NCI-H2196 (cell line): ENCODE measurements at regions not wholly inside any gene's neighbourhood (a gene's known extent, or its start where the extent isn't known, plus 50 kb on each side); places are given as distances from the start of the nearest gene placed in this dataset.
"Not testable (repeated sequence)": the region's sequence is repeated elsewhere in the genome, so short reads cannot be mapped to it uniquely, and the experiment has no call there.

Source experiments
- DNase-seq: peaks from one replicate; lab custom pipeline; 2025; ENCODE audit not compliant: unreplicated experiment; lab: John Stamatoyannopoulos, UW

DNA sequence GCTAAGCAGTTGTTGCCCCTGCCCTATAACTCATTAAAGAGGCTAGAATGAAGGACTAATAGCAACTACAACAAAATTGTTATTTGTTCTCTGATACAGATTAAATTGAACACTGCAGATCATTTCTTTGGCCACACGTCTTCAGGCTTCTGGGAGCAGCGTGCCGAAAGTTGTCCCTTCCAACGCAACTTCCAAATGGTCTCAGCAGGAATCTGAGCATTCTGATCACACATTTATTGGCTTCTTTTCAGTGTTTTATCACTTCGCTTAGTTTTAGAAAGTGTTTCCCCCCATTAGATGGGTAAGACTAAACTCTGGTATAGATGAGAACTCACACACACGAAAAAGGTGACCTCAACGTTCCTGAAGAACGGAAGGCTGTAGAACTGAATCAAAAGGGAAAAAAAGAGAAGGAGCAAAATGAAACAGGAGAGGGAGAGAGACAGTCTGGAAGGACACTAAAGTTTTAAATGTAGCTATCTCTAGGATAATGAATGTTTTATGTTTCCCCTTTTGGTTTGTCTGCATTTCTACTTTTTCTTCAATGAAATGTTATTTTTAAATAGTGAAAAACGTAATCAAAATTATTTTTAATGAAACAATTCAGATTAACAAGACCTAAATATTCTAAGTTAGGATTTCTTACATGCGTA is 336.5 kb downstream of the RRAGC start:
- DNase-seq, result no peak

- DNase-seq, result no peak
Observed at GRCh38 chr1:38516560-38516959, 343.0 kb downstream of the RRAGC start.

- no peak for DNase-seq
Observed at GRCh38 chr1:38512789-38513188, 346.8 kb downstream of the RRAGC start.

- no peak for DNase-seq
Observed at GRCh38 chr1:38512024-38512767, 347.4 kb downstream of the RRAGC start.

DNA sequence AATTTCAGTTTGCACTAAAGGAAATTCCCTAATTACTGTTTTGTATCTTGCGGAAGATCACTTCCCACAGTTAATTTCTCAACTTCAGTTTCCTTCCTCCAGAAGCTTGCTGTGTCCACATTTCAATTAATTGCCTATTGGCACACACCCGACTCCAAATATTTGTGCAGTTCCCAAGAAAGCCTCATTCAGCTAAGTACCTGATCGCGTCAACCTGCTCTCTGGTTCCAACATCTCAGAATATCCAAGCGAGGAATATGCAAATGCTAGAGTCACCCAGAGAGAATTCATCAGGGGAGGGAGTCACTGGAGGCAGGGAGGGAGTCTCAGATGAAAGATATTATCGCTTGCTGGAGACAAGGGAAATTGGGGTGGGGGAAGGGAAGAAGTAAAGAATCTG is 351.3 kb downstream of the RRAGC start:
- no peak for DNase-seq

DNA sequence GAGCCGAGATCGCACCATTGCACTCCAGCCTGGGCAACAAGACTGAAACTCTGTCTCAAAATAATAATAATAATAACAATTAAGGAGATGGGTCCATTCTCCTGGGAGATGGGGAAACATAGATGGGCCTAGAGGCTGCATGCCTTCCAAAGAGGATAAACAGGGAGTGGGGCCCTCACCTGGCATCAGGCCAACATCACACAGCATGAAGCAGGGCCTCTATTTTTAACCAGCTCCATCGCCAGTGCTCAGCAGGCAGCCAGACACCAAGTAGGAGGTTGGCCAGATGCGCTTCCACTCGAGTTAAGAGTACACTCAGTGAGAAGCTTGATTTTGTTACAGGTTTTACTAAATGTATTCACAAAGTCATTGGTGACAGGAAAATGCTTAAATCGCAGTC is 352.0 kb downstream of the RRAGC start:
- DNase-seq, result no peak

DNA sequence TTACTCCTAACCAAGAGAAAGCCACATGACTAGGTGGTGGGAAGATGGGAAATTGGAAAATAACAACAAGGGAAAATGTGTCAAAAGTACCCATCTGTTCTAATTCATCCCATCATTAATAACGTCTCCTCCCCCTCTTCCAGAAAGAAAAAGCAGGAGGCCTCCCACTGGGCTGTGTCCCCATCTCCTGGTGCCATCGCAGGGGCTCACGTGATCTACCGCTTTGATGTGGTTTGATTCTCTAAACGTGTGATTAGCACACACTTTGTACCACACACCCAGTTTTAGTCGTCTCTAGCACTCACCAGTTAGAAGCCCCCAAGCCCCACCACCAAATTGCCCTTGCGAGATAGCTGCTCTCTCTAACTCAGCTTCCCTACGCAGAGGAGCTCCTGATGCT is 353.6 kb downstream of the RRAGC start:
- no peak for DNase-seq

- DNase-seq, result no peak
Observed at GRCh38 chr1:38502758-38503157, 356.8 kb downstream of the RRAGC start.

DNA sequence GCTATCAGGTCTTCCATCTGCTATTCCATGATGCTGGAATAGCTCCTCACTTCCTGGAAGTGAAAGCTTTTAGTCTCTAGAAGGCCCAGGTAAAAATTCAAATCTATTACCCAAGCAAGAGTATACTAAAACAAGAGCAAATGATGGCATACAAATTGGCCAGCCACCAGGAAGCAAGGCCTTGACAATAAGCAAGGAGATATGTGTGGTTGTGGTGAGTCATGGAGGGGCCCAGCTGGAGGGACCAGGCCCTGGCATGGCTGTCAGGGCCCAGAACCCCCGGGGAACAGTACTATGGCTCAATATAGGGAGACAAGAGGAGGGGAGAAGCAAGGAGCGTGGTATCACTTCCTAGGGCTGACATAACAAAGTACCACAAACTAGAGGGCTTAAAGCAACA is 358.7 kb downstream of the RRAGC start:
- DNase-seq, result no peak

DNA sequence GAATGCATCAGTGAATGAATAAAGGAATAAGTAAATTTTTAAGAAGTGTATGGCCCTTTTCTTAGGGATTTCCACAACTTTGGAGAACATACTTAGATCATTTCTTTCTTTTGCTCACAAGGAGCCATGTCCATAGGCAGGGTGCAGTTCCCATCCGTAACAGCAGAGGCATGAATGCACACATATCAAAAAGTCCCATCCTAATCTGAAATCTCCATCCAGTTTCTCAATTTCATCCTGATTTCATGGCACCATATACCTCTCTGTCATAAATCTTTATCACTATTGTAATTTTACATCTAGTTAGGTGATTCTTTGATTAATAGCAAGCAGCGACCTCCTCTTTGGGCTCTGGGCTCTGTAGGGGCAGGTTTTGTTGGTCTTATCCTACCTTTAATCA is 359.2 kb downstream of the RRAGC start:
- no peak for DNase-seq

DNA sequence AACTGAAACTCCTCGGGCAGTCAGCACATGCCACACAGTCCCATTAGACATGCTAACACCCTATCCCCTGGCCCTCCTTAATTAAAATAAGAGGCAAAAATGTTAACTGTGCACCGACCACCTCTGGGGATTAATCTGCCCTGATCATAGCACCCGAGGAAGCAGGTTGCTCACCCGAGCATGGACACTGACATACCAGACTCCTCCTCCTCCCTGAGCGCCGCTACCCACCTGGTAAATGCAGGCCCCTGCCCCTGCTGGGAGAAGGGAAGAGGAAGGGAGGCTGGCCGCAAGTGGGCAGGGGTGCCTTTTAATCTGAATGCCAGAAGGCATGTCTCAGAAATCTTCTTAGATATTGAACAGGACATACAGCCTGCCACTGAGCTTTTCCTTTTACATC is 360.9 kb downstream of the RRAGC start:
- no peak for DNase-seq

- DNase-seq, result no peak
Observed at GRCh38 chr1:38497921-38498656, 361.5 kb downstream of the RRAGC start.

GRCh38 chr1:38493306-38493705 is 366.3 kb downstream of the RRAGC start:
- not testable (repeated sequence) for DNase-seq

DNA sequence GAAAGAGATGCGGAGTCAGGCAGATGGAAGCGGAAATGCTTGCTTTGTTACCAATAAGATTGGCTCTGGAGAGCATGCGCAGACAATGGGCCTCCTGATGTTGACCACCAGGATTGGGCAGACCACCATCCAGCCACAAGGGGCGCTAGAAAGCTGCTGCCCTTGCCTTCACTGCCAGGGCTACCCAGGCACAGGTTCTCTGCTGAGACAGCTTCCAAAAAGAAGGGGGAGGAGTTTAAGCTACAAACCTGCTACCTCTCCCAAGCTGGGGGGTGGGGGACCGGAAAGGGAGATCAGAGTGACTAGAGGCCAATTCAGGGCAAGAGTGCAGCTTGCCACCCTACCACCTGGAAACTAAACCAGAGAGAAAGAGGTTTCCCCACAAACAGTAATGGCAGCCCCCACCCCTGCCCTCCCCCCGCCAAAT is 369.7 kb downstream of the RRAGC start:
- peak; percentile 1 for DNase-seq

- DNase-seq, result no peak
Observed at GRCh38 chr1:38488162-38488898, 371.2 kb downstream of the RRAGC start.

- DNase-seq, result no peak
Observed at GRCh38 chr1:38487396-38487795, 372.2 kb downstream of the RRAGC start.

- DNase-seq, result no peak
Observed at GRCh38 chr1:38486085-38486484, 373.5 kb downstream of the RRAGC start.

- no peak for DNase-seq
Observed at GRCh38 chr1:38481871-38482826, 377.4 kb downstream of the RRAGC start.

GRCh38 chr1:38479662-38480061 is 379.9 kb downstream of the RRAGC start:
- DNase-seq, result not testable (repeated sequence)

DNA sequence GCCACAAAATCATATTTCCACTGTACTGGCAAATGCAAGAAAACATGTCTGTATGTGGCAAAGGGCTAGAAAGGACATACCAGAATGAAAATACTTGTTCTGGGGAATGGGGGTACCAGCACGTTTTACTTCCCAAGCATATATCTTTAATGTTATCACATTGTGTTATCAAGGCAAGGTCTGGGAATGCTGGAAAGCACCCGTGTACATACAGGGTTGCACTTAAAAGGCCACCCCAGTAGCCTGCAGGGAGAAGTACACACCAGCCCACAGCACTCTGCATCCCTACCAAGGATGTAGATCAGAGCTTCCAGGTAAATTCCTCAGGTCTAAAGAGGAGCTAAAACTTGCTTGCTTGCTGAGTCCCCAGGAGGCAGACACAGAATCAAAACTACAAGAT is 381.8 kb downstream of the RRAGC start:
- no peak for DNase-seq
